ENCODE measurements at regions not wholly inside any gene's neighbourhood (a gene's known extent, or its start where the extent isn't known, plus 50 kb on each side); places are given as distances from the start of the nearest gene placed in this dataset.
"Not testable (repeated sequence)": the region's sequence is repeated elsewhere in the genome, so short reads cannot be mapped to it uniquely, and the experiment has no call there.

DNA sequence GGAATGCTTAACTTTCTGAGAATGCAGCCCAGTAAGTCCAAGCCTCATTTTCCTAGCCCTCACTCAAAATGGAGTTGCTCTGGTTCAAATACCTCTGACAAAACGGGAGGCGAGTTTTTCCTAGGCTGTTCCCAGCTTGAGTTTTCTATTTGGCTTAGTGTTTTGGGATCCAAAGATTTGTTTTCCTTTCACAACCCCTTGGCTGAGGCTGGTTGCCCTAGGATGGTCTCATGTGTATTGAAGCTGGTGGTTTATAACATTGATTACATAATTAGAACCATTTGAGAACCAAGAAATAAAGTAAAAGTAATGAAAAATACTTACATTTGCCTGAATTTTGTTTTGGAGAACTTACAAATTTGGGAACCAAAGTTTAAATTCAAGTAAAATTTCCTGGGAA, 611.1 kb upstream of the LUZP2 start:
- no peak for DNase-seq

DNA sequence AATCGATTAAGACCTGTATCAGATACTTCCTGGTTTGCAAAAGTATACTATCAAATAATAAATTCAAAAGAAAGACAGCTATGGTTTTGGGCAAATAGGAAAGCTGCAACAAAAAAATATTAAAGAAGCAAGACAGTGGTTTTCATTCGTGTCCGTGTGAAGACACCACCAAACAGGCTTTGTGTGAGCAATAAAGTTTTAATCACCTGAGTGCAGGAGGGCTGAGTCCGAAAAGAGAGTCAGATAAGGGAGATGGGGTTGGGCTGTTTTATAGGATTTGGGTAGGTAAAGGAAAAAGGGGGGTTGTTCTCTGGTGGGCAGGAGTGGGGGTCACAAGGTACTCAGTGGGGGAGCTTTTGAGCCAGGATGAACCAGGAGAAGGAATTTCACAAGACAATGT, 609.7 kb upstream of the LUZP2 start:
- DNase-seq = not testable (repeated sequence)

DNA sequence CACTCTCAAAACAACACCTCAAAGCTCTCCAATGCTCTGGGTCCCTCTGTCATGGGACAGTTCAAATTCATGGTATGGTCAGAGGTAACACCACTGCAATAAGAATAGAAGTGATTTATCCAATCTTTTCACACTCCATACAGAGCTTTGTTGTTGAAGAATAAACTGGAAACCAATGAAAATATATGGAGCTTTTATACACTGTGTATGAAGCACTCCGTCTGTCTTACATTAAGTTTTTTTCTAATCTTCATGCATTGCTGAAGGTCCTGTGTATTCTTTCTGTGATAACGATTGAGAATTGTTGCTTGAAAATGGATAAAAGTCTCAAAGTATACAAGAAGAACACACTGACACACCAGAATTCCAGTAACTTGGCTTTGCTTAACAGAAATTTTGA, 603.7 kb upstream of the LUZP2 start:
- DNase-seq = no peak

DNA sequence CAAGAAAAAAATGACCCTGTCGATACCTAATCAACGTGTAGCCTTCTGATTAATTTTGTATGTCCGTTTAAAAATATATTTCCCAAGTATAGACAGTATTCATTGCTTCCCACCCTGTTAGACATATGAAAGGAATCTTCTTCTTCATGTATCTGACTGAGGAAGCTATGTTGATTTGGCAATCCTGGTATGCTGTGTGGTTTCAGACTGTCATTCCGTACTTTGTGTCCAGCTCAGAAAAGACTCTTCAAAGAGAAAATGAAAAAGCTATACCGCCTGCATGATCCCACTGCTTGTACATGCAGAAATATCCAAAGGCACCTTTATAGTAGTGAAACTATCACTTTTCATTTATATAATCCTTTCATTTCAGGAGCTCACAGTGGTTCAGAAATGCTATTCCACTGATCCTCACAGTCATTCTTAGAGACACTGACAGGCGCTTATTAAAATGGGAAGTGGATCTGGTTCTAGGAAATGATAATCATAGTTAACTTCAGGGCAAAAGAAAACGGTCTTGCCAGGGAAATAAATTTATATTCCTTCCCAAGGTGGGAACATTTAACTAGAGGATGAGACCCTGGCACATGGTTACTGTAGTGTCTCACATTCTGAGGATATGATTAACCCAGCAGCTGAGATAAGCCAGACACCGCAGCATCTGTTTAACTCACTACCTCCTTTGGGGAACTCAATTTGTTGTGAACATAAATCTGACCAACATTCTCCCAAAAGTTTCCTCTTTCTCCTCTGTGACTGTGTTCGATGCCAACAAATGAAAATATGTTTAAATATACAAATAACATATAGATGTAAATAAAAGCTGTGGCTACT, 599.2 kb upstream of the LUZP2 start:
- no peak for DNase-seq

DNA sequence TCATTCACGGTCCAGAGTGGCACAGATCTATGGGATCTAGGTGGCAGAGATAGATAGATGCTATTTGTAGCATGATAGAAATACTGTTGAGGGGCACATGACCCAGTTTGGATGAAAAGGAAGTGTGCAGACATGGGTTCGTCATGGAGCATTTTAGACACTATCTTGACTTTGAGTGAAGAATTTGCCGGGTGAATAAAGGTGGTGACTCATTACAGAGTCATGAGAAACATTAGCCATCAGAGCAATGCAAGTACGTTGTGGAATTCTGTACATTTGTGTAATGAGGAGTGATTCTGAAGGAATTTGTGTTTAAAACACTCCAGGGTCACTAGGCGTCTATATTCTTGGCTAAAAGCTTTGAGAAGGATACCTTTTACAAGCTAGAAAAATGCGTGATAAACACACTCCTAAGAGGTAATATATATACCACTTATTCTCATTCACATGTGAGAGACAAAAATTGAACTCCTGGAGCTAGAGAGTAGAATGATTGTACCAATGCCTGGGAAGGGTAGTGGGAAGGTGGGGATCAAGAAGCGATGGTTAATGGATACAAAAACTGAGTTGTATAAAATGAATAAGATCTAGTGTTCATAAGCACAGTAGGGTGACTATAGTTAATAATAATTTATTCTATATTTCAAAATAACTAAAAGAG, 593.7 kb upstream of the LUZP2 start:
- no peak for DNase-seq

DNA sequence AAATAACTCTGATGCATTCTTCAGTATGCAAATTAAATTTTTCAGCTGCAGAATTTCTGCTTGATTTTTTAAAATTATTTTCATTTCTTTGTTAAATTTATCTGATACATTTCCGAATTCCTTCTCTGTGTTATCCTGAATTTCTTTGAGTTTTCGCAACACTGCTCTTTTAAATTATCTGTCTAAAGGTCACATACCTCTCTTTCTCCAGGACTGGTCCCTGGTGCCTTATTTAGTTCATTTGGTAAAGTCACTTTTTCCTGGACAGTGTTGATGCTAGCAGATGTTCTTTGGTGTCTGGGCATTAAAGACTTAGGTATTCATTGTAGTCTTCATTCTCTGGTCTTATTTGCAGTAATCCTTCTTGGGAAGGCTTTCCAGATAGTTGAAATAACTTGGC, 577.4 kb upstream of the LUZP2 start:
- no peak for DNase-seq

DNA sequence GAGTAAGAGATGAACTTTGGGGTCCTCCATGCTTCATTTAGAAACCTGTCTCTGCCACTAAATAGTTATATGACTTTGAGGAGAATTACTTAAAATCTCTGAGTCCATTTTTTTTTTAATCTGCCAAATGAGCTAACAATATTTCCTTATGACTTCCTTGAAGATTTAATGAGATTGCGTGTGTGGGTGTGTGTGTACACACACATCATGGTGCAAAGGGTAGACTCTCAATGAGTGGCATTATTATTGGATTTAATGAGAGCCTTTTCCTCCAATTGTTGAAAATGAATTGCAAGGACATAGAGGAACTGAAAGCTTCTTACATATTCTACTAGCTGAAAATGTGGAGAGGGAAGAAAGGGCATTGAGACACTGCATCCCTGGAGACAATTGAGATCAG, 573.5 kb upstream of the LUZP2 start:
- no peak for DNase-seq

DNA sequence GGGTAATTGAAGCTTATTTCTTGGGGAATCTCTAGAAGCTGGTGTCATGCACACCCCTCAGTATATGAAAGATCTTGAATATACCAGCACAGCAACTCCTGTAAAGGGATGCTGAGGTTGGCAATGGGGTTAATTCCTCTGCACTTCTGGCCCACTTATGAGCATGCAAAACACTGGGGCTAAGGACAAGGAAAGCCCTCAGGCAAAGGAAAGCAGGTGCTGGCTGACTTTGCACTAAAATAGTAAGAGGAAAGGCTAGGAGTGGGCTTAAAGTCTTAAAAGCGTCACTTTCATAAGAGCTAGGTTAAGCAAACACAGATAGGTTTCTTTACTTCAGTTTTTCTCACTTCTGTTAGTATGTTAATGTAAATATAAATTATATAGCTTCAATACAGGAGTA, 572.6 kb upstream of the LUZP2 start:
- no peak for DNase-seq

DNA sequence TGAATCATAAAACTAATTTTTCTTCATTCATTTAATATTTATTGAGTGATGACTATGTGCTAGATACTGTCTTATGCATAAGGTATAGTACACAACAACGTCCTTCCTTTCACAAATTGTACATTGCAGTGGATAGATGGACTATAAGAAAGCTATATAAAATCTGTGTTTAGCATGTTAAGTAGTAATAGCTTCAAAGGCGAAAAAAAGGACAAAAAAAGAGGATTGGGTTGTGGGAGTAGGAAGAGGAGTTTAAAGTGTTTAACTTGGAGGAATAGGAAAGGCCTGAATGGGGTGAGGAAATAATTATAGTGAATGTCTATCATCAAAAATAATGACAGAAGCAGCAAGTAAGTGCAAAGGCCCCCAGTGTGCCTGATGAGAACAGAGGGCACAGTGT, 565.4 kb upstream of the LUZP2 start:
- no peak for DNase-seq

DNA sequence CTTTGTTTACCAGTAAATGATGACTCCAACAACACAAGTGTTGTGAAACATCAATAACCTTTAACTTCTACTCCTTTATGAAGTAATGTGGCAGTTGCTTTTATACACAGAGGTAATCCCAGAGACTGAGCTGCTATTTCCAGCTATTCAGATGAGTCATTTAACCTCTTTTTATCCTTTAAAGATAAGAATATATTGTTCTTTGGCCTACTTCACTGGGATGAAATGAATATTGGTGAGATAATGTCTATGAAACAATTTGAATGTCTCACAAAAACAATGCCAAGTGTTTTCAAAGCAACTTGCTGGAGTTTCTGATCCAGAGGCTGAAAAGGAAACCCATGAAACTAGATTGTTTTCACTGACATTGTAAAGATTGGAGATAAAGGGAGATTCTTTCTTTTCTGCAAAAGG, 564.4 kb upstream of the LUZP2 start:
- no peak for DNase-seq

DNA sequence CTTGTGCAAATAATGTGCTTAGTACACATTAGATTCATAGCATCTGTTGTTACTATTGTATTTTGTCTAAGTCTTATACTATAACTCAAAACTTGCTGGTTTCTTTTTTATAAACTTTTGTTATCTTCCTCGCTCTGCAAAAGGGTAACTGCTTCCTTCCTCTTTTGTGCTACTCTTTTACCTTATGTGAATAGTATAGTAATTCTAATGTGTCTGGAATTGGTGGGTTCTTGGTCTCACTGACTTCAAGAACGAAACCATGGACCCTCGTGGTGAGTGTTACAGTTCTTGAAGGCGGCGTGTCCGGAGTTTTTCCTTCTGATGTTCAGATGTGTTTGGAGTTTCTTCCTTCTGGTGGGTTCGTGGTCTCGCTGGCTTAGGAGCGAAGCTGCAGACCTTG, 563.1 kb upstream of the LUZP2 start:
- DNase-seq = no peak

DNA sequence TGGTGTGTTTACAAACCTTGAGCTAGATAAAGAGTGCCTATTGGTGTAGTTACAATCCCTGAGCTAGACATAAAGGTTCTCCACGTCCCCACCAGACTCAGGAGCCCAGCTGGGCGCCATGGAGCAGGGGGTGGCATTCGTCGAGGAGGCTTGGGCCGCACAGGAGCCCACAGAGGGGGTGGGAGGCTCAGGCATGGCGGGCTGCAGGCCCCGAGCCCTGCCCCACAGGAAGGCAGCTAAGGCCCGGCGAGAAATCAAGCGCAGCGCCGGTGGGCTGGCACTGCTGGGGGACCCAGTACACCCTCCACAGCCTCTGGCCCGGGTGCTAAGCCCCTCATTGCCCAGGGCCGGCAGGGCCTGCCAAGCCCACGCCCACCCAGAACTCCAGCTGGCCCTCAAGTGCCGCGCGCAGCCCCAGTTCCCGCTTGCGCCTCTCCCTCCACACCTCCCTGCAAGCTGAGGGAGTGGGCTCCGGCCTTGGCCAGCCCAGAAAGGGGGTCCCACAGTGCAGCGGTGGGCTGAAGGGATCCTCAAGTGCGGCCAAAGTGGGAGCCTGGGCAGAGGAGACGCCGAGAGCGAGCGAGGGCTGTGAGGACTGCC, 562.1 kb upstream of the LUZP2 start:
- DNase-seq = not testable (repeated sequence)

DNA sequence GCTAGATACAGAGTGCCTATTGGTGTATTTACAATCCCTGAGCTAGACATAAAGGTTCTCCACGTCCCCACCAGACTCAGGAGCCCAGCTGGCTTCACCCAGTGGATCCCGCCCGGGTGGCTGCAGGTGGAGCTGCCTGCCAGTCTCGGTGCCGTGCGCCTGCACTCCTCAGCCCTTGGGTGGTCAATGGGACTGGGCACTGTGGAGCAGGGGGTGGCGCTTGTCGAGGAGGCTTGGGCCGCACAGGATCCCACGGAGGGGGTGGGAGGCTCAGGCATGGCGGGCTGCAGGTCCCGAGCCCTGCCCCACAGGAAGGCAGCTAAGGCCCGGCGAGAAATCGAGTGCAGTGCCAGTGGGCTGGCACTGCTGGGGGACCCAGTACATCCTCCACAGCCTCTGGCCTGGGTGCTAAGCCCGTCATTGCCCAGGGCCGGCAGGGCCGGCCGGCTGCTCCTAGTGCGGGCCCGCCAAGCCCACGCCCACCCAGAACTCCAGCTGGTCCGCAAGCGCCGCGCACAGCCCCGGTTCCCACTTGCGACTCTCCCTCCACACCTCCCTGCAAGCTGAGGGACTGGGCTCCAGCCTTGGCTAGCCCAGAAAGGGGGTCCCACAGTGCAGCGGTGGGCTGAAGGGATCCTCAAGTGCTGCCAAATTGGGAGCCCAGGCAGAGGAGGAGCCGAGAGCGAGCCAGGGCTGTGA, 554.6 kb upstream of the LUZP2 start:
- DNase-seq = not testable (repeated sequence)

DNA sequence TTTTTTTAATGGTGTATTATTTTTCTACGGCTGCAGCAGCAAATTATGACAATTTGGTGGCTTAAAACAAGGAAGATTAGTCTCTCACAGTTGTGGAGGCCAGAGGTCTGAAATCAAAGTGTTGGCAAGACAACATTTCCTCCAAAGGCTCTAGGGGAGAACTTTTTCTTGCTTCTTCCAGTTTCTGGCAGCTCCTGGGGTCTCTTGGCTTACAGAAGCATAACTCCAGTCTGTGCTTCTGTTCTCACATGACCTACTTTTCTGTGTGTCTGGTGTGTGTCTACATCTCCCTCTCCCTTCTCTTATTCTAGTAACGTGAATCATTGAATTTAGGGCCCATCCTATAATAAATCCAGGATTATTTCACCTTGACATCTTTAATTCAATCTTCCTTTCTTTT, 551.9 kb upstream of the LUZP2 start:
- DNase-seq = no peak

DNA sequence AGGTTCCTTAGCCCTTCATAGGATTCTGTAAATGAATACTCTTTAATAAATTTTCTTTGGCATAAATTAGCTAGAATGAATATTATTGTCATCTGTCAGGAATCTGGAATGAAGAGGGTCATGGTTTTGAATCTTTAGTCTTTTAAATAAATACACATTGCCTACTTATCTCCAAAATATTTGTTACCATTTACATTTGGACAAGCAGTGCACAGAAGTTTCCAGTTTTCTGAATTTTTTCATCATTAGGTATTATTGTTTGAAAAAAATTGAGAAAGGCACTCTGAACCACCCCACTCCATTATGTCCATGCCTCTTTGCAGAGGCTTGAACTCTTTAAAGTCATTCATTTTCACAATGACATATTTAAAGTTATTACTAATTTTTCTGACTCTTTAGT, 549.0 kb upstream of the LUZP2 start:
- no peak for DNase-seq

DNA sequence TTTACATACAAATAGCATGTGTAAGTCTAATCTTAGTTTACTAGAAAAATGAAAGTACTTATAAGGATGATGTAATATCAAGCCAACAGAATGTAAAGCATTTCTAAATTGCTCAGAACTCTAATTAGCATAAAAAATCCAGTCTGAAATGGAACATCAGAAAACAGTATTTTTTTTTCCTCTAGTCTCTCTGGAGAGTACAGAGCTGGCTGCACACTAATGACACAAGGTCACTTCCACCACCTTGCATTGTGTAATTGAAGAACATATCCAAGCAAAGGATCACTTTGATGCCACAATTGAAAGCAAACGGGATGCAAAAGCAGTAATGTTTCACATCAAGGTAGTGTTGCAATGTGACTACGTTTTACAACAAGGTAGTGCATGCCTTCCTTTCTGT, 548.0 kb upstream of the LUZP2 start:
- DNase-seq = no peak

DNA sequence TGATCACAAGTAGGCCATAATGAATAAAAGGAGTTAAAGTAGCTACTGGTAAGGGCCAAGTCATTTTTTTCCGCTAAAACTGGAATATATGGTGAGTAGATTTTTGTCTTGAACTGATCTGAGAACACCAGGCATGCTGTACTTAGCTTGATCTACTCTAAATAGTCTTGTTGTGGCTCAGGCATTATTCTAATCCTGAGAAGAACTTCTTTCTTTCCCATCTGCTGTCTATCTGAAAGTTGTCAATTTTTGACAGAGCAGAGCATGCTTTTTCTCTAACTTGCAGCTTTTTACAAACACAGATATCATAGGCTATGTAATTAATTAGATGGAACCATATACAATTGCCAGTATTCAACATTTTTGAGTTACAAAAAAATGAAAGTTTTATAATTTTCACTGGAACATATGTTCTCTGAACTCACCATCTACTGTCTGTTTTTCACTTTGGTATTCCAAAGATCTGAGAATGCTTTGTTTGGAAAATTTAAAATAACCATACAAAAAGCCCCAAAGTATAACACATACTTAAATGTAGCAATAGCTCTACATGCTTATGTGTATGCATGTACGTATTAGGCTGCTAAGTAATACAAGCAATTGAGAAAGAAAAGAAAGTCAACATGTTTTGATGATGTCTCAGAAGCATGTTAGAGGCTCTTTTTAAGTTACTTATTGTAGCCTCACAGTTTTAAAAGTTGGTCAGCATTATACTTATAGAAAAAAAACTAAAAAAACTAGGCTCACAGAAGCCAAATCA, 542.7 kb upstream of the LUZP2 start:
- no peak for DNase-seq

DNA sequence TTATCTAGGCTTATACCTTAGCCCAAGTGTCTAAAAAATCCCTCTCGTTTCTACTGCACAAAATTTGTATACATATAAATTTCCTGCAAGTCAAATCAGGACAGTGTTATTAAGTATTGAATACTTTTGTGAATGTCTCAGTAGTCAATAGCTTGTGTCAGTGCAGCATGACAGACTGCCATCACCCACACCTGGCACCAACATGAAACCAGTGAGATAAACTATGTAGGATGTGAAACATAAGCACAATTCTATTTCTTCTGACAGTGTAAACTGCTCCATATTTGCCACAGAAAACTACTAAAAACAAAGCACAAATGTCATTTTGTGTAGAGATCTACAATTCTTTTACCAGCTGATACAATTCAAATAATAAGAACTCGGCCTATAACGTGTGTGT, 542.1 kb upstream of the LUZP2 start:
- DNase-seq = no peak

DNA sequence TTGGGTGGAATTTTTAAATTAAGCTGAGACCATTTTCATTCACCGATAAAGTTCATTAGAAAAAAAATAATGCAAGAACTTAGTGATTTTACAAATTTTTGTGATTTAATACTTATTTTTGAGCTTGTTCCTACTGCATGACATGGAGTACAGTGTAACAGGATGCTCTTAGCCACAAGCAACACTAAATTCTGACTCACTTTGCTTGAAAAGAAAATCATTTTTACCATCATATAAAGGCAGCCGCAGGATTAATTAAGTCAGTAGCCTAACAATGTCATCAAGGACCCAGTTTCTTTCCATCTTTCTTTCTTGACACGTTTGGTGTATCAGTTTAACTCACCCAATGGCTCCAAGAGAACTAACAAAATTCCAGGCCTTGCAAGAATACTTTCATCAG, 540.3 kb upstream of the LUZP2 start:
- DNase-seq = no peak

DNA sequence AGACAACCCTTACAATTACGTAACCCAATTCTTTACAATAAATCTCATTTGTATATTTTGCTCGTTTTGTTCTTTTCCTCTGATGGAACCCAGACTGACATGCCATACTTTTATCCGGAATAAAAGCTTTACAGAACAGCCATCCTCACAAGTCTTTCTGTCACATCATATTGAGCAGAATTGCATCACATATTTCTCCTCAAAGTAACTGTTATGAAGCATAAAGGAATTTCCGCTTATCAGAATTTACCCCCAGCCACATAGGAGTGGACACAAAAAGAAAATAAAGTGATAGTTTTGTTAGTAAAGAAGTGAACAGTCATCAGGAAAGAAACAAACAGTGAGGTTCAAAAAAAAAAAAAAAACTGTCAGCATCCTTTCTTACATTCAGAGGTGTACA, 539.5 kb upstream of the LUZP2 start:
- DNase-seq = no peak

DNA sequence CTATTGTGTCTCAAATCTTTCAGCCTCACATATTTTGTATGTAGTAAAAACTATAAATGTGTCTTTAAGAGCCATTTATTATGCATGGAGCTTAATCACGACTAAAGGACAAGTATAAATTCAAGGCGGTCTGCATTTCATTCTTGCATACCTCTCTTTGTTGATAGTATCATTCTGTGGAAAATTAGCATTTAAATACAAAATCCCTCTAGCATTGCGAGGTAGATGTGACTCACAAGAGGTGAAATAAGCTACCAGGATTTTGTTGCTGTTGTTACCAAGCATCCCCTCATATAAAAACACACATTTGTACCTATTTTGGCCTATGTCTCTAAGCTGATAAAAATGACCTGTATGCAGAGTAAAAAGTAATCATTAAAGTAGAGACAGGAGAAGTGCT, 537.4 kb upstream of the LUZP2 start:
- no peak for DNase-seq

DNA sequence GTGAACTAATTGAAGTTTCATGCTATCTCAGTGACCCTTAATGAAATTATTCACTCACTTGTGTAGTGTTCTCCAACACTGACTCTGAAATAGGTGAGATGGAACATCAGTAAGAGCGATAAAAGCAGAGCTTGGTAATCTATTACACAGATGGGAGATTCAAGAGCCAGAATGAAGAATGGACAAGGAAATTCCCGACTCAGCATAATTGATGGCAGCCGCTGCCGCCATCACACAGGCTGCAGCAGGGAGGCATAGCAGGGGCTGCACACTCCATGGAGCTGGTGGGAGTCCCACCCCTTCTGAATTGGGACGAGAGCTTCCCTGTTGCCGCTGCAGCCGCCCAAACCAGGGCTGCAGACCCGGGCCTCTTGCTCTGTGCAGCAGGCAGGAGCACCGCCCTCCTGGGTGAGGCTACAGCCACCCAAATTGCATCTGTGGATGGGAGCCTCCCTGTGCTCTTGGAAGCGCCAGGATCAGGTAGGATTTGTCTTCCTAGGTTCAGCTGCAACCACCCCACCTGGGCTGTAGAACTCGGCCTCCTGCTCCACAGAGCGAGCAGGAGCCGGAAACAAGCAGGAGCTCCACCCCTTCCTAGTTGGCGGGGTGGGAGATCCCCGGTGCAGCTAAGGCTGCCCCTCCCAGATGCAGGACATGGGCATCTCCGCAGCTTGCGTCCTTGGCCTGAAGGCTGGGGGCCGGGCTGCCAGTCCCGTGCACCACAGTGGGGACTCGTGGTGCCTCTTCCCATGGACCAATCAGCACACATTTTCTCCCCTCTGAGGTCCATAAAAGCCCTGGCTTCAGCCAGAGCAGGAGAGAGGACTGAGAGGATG, 535.1 kb upstream of the LUZP2 start:
- DNase-seq = no peak
